GM21576 (cell line): ENCODE measurements at regions not wholly inside any gene's neighbourhood (a gene's known extent, or its start where the extent isn't known, plus 50 kb on each side); places are given as distances from the start of the nearest gene placed in this dataset.

Experiments
- ATAC-seq: cut with Tn5 transposase; IDR thresholded peaks from one replicate; pipeline ENCODE4 v1.9.1; 2021; ENCODE audit warnings: mild to moderate bottlenecking, moderate library complexity; ENCODE audit not compliant: unreplicated experiment

DNA sequence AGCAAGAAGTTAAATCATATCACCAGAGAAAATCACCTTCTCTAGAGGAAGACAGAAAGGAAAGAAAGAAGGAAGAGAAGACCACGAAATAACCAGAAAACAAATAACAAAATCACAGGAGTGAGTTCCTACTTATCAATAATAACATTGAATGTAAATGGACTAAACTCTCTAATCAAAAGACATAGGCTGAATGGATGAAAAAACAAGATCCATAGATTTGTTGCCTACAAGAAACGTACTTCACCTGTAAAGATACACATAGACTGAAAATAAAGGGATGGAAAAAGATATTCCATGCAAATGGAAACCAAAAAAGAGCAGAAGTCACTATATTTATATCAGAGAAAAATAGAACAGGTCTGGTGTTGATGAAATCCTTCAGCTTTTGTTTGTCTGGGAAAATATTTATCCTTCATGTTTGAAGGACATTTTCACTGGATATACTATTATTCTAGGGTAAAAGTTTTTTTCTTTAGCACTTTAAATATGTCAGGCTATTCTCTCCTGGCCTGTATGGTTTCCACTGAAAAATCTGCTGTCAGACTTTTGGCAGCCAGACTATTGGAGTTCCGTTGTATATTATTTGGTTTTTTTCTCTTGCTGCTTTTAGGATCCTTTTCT lies 202.5 kb upstream of the DUSP10 start:
- ATAC-seq = no peak

DNA sequence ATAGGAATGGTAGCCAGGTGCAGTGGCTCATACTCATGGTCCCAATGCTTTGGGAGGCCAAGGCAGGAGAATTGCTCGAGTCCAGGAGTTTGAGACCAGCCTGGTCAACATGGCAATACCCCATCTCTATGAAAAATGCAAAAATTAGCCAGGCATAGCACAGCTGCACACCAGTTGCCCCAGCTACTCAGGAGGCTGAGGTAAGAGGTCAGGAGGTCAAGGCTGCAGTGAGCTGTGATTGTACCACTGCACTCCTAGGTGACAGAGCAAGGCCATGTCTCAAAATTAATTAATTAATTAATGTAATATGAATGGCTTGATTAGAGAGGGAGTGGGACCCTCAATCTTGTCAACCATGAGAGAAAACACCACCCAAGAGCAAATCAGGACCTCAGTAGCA lies 198.7 kb upstream of the DUSP10 start:
- ATAC-seq = no peak

DNA sequence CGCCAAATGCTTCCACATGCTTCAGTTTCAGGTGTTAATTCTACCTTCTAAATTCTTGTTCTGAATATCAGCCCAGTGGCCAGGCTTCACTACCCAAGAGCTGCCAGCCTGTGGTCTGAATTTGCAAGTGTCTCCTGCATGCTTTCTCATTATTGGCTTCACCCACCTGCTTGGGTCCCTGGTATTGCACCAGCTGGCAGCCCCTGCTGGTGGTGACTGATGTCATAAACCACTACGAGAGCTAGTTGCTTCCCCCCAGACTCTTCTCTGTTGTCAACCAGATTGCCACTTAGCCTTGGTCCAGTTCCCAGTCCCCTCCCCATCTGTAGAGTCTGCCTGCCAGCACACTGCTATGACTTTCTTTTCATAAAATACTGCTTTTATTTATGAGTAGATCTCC lies 197.7 kb upstream of the DUSP10 start:
- ATAC-seq = peak; percentile 86

DNA sequence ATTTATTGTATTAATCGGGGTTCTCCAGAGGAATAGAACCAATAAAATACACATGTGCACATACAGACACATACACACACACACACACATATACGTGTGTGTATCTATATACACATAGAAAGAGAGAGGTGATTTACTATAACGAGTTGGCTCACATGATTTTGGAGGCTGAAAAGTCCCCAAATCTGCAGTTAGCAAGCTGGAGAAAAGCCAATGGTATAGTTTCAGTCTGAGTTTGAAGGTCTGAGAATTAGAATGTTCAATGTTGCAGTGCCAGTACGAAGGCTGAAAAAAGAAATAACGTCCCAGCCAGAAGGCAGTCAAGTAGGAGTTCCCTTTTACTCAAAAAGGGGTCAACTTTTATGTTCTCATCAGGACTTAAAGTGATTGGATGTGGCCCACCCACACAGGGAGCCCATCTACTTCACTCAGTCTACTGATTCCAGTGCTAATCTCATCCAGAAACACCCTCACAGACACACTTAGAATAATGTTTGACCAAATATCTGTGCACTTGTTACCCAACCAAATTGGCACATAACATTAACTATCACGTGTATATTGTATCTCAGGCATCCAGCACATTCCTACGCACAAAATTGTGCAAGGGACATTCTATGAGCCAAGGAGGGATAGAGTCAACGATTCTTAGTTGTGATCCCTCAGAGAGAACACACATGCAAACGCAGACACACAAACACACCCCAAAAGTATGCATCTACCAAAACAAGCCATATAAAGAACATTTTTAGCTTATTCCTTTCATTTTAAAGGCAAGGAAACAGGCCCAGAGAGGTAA lies 195.5 kb upstream of the DUSP10 start:
- ATAC-seq = peak; percentile 41

DNA sequence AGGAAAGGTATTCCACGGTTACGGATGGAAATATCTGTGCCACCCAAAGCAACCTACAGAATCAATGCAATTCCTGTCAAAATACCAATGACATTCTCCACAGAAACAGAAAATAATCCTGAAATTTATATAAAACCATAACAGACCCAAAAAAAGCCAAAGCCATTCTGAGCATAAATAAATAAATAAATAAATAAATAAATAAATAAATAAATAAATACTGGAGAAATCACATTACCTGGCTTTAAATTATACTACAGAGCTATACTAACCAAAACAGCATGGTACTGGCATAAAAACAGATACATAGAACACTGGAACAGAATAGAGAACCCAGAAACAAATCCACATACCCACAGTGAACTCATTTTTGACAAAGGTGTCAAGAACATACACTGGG lies 191.9 kb upstream of the DUSP10 start:
- ATAC-seq = no peak

DNA sequence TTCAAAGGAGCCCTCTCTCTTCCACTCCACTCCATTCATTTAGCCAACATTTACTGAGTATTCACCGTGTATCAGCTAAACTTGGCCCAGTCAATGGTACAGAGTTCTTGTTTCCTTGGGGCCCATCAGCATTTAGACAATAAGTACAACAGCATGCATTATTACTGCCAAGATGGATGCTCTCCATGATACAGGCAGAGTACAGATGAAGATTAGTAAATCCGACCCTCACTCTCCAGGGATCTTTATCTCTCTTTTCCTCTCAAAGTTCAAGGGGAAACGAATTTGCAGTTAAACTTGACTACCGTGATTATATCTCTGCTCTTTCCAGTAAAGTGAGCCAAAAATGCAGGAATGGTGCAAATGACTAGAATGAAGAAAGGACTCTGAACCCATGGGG lies 184.6 kb upstream of the DUSP10 start:
- ATAC-seq = no peak

DNA sequence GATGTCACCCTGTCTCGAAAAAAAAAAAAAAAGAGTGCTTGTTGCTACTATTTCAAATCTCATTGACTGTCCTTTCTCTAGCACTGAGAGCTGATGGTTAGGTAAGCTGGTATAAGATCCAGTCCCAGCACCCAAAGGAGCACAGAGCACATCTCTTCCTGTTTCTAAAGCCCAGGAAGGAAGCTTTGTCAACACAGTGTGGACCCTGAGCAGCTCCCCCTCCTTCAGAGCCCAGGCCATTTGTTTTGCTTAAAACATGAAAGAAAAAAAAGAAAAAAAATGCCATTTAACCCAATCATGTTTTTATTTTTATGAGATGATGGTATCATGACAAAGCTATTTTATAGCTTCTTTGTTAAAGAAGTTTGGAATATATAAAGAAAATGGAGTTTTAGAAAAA lies 184.1 kb upstream of the DUSP10 start:
- ATAC-seq = no peak

DNA sequence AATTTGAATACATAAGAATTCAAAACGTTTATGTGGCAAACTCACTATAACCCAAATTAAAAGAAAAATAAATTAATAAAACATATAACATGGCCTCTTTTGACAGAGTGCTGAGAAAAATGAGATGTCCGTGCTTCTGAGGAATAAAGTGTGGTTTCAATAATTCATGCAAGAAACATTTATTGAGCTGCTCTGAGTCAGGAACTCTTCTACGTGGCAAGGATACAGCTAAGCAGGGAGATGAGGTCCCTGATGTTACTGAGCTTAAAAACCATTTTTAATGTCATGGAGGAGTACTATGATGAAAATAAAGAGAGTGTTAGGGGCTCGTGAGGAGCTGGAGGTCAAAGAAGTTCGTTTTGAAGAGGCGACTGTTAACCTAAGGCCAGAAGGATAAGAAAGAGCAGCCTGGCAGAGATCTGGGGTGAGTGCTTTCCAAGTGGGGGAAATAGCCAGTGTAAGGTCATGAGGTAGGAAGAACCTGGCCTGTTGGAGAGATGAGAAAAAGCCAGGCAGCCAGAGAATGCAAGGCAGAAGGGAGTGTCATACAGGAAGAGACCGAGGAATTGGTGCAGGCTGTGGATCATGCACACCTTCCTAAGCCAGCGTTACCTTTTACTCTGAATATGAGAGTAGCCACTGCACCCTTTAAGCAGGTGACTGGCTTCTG lies 182.2 kb upstream of the DUSP10 start:
- no peak for ATAC-seq

DNA sequence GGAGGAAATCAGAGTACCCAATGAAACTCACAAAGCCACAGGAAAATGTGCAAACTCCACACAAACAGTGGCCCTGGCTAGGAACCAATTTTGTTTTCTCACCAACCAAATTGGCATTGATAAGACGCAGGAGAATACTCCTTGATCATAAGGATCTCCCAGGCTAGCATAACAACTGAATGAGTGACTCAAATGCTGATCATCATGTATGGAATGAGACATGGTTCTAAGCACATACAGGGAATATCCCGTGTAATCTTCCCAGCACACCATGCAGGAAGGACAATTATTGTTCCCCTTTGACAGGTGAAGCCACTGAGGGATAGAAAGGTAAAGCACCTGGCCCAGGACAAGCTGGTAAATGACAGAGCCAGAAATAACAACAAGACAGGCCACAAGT lies 180.0 kb upstream of the DUSP10 start:
- no peak for ATAC-seq

DNA sequence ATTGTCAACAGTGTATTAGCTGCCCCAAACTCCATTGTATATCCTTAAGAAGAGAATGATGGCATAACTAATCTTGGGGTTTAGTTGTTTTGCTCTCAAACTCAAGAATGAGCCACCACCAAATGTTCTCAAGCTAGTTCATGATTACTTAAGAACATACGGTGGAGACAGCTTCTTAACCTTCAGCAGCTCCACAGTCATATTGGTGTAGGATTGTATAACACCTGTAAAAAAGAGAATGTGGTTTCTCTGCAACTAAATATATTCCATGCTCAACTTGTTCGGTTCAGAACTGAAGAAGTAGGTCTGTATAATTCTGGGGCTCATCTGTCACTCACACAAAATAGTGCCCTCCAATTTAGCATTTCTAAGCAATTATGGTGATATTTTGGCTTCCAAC lies 177.9 kb upstream of the DUSP10 start:
- ATAC-seq = no peak

DNA sequence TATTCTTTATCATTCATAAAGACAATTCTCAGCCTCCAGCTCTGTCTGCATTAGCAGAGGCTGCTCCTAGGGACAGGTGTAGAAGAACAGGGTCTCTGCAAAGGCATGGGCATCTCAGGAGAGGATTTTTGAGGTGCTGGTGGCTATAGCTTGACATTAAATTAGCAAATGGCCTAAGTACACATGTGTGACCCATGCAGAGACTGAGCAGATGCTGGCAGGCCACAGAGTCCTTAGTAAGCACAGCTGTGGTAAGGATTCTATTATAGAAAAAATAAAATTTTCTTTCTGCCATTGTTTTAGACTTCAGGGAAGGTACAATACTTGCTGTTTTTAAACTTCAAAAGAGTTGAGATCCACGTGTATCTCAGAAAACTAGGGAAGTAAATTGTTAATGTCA lies 177.5 kb upstream of the DUSP10 start:
- no peak for ATAC-seq

DNA sequence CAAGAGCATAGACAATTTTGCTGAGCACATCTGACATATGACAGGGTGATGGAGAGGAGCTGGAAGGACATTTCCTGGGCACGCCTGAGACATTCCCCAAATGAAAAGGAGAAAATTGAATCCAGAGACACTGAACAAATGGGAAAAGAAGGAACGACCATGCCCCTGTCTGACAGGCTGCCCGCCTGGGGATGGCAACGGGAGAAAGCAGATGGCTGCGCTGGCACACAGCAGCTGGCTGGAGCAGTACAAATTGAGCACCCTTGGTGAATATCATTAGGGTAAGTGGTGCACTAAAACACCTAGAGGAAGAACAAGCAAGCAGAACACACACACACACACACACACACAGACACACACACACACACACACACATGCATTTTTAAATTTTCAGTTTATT lies 174.3 kb upstream of the DUSP10 start:
- ATAC-seq = no peak

DNA sequence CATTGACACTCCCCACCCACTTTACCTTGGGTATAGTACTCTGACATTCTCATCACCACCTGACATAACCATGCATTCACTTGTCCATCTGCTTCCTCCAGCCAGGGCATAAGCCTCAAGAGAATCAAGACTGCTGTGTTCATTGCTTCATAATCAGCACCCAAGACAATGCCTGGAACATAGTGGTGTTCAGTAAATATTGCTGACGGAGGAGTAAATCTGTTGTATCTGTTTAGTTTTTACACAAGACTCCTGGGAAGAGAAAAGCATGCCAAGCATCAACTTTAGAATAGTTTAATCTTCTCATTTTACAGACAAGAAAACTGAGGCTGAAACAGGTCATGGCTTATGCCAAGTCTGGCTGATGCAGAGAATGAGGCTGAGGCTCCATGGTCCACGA lies 173.9 kb upstream of the DUSP10 start:
- no peak for ATAC-seq

DNA sequence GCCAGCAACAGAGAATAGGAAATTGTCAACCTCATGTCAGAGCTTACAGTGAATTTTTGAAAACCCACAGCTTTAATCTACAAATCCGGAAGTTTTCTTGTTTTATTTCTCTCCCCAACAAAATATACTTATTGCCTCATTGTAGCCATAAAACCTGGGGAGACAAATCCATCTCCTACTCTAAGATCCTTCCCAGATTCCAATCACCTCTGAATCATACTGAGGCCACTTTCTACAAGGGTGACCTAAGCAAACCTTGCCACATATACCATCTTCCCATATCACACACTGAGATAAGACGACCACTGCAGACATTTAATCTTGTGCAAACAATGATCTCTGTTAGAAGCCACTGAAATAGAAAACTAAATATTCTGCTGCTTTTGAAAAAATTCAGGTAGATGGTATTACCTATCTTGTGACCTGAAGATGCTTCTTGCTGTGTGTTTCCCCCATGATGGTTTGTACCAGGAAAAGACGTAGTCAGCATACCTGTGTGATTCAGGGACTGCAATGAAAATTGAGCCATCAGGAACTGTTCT lies 171.5 kb upstream of the DUSP10 start:
- no peak for ATAC-seq

DNA sequence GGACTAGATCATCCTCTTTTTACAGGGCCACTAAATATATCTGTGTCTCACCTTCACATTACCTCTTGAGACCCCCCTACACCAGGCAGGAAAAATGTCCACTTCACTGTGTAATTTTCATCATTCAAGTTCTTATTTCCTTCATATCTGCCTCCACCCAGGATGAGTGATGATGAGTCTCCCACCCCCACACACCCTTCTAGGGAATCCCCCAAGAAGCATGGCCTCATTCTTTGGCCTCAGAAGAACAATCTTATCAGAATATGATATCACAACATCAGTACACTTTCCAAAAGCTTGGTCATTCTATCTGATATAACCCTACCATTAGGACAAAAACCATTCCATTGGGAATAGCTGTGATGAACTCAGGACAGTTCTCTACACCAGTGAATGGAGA lies 170.3 kb upstream of the DUSP10 start:
- no peak for ATAC-seq

DNA sequence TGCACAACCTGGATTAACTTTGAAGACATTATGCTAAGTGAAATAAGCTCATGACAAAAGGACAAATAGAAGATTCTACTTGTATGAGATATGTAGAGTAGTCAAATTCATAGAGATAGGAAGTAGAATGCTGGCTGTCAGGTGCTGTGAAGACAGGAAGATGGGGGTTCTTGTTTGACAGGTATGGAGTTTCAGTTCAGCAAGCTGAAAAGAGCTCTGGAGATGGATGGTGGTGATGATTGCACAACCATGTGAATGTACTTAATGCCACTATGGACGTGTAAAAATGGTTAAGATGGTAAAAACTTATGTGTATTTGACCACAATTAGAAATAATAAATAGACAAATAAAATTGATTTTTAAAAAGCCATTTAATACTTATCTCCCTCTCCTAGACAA lies 169.8 kb upstream of the DUSP10 start:
- ATAC-seq = peak; percentile 86

DNA sequence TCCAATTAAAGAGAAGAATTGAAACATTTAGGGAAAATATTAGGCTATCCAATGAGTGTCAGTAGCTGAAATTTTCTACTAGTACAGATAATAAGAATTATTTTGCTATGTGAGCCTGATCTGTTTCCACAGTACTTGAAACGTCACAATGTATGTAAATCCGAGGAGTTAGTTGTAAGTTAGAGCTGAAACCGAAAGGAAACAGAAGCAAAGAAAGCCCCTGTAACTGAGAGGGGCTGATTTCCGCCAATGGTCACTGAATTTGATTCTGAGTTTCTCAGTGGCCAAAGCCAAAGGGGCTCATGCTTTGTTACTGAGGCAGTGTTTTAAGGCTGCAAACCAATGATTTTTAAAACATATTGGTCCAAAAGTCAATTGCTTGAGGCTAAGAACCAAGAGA lies 168.3 kb upstream of the DUSP10 start:
- ATAC-seq = no peak

DNA sequence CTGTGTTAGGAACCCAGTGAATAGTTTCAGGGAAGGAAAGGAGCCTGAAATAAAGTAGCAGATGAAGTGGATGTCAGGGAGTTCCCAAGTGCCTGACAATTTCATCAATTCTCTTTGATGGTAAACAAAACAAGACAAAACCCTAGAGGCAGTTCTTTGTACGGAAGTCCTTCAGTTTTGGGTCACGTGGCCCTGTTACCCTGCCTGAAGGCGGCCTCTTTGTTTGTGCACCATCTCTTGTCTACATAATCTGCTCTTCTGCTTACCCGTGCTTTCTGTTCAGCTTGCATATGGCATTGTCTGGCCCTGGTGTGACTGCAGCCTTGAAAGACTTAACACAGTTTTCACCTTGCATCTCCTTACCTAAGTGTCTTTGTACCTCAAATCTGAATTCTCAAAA lies 166.7 kb upstream of the DUSP10 start:
- ATAC-seq = no peak

DNA sequence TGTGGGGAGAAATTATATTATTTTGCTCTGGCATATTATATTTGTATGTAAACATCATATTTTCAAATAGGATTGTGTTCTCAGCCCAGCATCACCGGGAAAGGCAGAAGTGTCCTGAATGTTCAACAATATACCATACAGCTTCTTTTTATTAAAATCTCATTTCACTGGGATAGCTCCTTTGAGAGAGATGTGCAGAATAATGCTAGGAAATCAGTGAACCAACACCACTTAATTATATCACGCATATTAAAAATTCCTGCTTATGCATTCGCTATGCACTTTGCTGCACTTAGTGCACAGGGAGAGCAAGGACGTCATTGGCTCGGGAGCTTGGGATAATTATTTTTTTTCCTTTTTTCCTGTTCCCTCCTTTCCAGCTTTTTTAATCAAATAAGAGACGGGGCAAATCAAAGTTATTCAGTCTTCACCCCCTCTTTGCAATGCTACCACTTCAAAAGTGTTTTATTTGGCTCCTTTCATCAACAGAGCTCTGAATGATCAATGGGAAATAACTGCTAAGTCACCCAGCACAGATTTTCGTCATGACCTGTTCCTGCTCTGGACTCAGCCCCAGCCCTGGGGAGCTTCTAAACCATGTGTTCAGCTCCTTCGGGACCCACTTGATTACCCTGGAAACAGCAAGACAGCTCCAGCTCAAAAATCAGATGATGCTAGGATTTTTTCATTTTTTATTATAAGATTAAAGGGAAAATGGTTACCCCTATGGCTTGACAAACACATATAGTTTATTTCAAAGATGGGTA lies 165.5 kb upstream of the DUSP10 start:
- no peak for ATAC-seq

DNA sequence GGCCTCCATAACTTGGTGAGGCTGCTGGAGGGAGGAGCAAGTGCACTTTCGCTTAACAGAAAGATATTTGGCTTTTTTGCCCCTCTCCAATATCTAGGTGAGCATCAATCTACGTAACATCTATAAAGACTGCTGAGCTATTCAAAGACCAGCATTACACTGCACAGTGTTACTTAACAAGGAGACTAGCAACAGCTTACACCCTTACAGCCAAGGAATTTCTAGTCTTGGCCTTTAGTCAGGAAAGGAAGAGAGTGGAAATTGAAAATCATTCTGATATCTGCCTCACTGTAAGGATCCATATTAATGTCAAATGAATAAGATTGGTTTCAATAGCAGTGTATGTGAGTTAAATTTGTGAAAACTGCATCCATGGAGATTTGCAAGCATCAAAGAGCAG lies 163.9 kb upstream of the DUSP10 start:
- ATAC-seq = no peak

DNA sequence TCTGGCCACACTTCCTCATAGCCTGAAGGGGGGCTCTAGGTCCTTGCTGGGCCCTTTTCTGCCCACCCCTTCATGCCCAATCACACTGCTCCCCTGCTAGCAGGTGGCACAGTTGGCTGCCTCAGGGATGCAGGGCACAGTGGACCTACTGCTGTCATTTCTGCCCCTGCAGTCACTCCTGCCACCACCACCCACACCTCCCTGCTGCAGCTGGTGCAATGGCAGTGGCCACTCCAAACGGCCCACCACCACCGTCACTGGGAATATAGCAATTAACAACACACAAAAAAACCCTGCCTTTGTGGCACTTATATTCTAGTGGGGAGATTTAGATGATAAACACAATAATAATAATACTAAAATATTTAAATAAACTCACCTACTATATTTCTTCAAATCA lies 162.4 kb upstream of the DUSP10 start:
- no peak for ATAC-seq
